ENCODE measurements at regions not wholly inside any gene's neighbourhood (a gene's known extent, or its start where the extent isn't known, plus 50 kb on each side); places are given as distances from the start of the nearest gene placed in this dataset.

DNA sequence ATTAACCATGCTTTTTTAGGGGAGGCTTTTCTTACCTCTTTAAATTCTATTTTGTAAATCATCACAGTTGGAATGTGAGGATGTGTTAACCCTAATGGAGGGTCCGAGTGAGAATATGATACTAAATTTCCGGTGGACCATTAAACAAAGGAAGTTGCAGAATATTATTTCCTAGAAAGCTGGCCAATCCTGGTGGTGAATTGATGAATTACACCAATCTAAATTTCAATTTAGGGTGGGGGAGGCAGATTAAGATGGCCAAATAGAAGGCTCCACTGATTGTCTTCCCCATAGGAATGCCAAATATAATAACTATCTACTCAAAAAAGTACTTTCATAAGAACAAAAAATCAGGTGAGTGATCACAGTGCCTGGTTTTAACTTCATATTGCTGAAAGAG is 1045.6 kb downstream of the GLUD2 start:
- TF ChIP-seq POLR2A (IDR thresholded peaks at IDR 0.05; ENCODE audit: low read depth, low read length) (no peak), POLR2AphosphoS5 (IDR thresholded peaks at IDR 0.05; ENCODE audit: low read depth, low read length) (no peak)
